Upper lobe of right lung (tissue), 1 donor: ENCODE measurements at regions not wholly inside any gene's neighbourhood (a gene's known extent, or its start where the extent isn't known, plus 50 kb on each side); places are given as distances from the start of the nearest gene placed in this dataset.
"Not testable (repeated sequence)": the region's sequence is repeated elsewhere in the genome, so short reads cannot be mapped to it uniquely, and the experiment has no call there.

ENCODE experiments used
- ATAC-seq: fragments of 200-7000 bp; cut with Tn5 transposase; one replicate; pipeline ENCODE4 v1.9.1; 2020; ENCODE audit warnings: mild to moderate bottlenecking, moderate library complexity
- DNase-seq: peaks from one replicate; pipeline ENCODE4 v3.0.0-alpha.2; 2020
- H3K27ac ChIP-seq: fragments of 200-600 bp; one replicate; pipeline ENCODE4 v1.8.0; 2022
- H3K27me3 ChIP-seq: fragments of 200-600 bp; one replicate; pipeline ENCODE4 v1.8.0; 2022; ENCODE audit warnings: mild to moderate bottlenecking
- H3K36me3 ChIP-seq: fragments of 200-600 bp; one replicate; pipeline ENCODE4 v1.8.0; 2022
- H3K4me1 ChIP-seq: fragments of 200-600 bp; one replicate; pipeline ENCODE4 v1.8.0; 2022
- H3K4me3 ChIP-seq: fragments of 200-600 bp; one replicate; pipeline ENCODE4 v1.8.0; 2022; ENCODE audit warnings: mild to moderate bottlenecking
- H3K9me3 ChIP-seq: fragments of 200-600 bp; one replicate; pipeline ENCODE4 v1.8.0; 2022
- CTCF ChIP-seq: fragments of 200-600 bp; IDR thresholded peaks from one replicate; pipeline ENCODE4 v1.8.0; 2022; ENCODE audit warnings: antibody characterized with exemption
- intact Hi-C: fragments of 100-400 bp; cut with DNase I; formaldehyde crosslinking; loops from one replicate; pipeline ENCODE4 v1.11.0; 2022
- donor health status: DM: no; HTN: yes; CAD: no; lungs with severe emphysema.

DNA sequence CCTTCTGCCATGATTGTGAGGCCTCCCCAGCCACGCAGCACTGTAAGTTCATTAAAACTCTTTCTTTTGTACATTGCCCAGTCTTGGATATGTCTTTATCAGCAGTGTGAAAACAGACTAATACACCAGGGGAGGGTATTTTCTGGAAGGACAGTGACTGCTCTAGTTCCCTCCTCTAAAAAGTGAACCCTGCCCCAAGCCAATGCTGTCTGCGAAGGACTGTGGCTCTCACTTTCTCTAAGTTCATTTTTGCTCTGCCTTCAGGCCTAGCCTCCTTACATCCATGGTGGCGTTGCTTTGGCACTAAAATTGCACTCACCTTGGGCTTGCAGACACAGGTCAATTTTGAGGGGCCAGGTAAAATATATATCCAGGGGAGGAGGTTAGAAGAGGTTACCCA is 323.0 kb downstream of the VRK1 start:
- no peak for TF ChIP-seq CTCF
- no peak overlapping the region for H3K4me3 ChIP-seq
- H3K4me1 ChIP-seq = no peaks in the 10 kb centered on the region
- DNase-seq (no peak), ATAC-seq (no peak)
- no peaks in the 10 kb centered on the region for H3K36me3 ChIP-seq
- intact Hi-C loops = no loop called here
- no peaks in the 10 kb centered on the region for H3K9me3 ChIP-seq
- H3K27me3 ChIP-seq = no peaks in the 10 kb centered on the region
- no peak overlapping the region for H3K27ac ChIP-seq

DNA sequence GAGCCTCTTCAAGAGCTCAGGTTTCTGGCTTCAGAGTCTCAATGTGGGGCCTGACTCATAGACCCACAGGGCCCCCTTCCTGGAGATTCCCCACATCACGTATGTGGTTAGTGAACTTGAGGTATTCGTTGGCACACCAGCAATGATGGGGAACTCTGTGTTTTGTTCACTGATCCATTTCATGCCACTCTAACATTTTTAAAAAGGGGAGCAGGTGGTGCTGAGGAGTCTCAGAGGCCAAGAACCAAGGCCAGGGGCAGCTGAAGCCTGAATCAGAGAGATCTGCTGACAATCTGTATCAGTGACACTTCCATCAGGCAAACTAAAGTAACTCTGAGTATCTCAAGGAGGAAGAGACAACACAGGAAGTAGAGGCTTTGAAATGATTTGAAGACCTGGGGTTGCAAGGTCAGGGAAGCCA is 323.4 kb downstream of the VRK1 start:
- intact Hi-C loops = no loop called here
- no peak for TF ChIP-seq CTCF
- Histone ChIP-seq H3K4me1 (no peaks in the 10 kb centered on the region), H3K36me3 (no peaks in the 10 kb centered on the region), H3K9me3 (no peaks in the 10 kb centered on the region), H3K27me3 (no peaks in the 10 kb centered on the region), H3K4me3 (no peak overlapping the region), H3K27ac (no peak overlapping the region)
- ATAC-seq (no peak), DNase-seq (no peak)

GRCh38 chr14:97129639-97130038 is 332.5 kb downstream of the VRK1 start:
- Histone ChIP-seq H3K4me1 (no peaks in the 10 kb centered on the region), H3K27ac (no peak overlapping the region), H3K4me3 (no peak overlapping the region), H3K27me3 (no peaks in the 10 kb centered on the region), H3K9me3 (no peaks in the 10 kb centered on the region), H3K36me3 (no peaks in the 10 kb centered on the region)
- intact Hi-C loops = no loop called here
- ATAC-seq = no peak
- no peak for TF ChIP-seq CTCF
- DNase-seq = no peak

DNA sequence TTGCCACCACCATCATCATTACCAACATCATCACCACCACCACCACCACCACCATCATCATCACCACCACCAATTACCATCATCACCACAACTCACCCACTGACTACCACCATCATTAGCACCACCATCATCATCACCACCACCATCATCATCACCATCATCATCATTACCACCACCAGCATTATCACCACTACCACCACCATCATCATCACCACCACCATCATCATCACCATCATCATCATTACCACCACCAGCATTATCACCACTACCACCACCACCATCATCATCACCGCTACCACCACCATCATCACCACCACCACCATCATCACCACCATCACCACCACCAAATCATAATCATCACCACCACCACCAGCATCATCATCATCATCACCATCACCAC is 338.7 kb downstream of the VRK1 start:
- ATAC-seq, intact Hi-C loops, H3K27ac ChIP-seq, H3K4me3 ChIP-seq, H3K36me3 ChIP-seq, DNase-seq, H3K9me3 ChIP-seq, H3K4me1 ChIP-seq, H3K27me3 ChIP-seq: not testable (repeated sequence)

- no peaks in the 10 kb centered on the region for H3K9me3 ChIP-seq
- intact Hi-C loops = no loop called here
Observed at GRCh38 chr14:97137705-97138104, 340.5 kb downstream of the VRK1 start.

DNA sequence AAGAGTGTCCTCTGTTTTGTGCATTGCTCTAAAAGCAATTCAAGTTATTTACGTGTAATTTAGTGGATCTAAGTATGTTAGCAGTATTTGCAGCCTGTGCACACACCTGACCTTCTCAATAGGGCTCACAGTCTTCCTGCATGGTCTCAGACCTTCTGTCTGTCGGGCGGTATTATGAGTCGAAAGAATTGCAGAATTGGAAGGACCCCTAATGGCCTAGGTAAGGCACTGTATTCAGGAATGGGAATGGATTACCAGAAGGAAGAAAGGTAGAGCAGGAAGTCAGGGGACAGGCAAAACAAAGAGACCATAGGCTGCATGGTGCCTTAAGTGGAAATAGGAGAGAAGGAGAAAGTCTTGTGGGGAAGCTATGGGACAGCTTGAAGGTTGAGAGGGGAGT is 341.6 kb downstream of the VRK1 start:
- Histone ChIP-seq H3K27ac (no peak overlapping the region), H3K4me1 (no peaks in the 10 kb centered on the region), H3K4me3 (no peak overlapping the region), H3K27me3 (no peaks in the 10 kb centered on the region), H3K9me3 (no peaks in the 10 kb centered on the region), H3K36me3 (no peaks in the 10 kb centered on the region)
- no peak for TF ChIP-seq CTCF
- ATAC-seq (no peak), DNase-seq (no peak)
- intact Hi-C loops = no loop called here

More at GRCh38 chr14:97137705-97138104, 340.5 kb downstream of the VRK1 start:
- Histone ChIP-seq H3K4me3 (no peak overlapping the region), H3K27me3 (no peaks in the 10 kb centered on the region), H3K4me1 (no peaks in the 10 kb centered on the region), H3K27ac (no peak overlapping the region), H3K36me3 (no peaks in the 10 kb centered on the region)
- DNase-seq (no peak), ATAC-seq (no peak)
- no peak for TF ChIP-seq CTCF
